Activated CD8-positive, alpha-beta T cell treated with anti-CD3 and anti-CD28 coated beads for 36 hours (primary cell): ENCODE measurements at regions not wholly inside any gene's neighbourhood (a gene's known extent, or its start where the extent isn't known, plus 50 kb on each side); places are given as distances from the start of the nearest gene placed in this dataset.

Experiments used
- ATAC-seq: fragments of 200-7000 bp; cut with Tn5 transposase; one replicate; pipeline ENCODE4 v1.10.0; 2021; ENCODE audit warnings: mild to moderate bottlenecking, moderate library complexity
- CTCF ChIA-PET: fragments of 350-600 bp; sonication (Branson Sonifier 250); formaldehyde crosslinking; loops from one replicate; lab custom pipeline; 2021; ENCODE audit warnings: antibody characterized with exemption; lab: Charles Lee
- POLR2A ChIA-PET: fragments of 350-600 bp; sonication (Branson Sonifier 250); formaldehyde crosslinking; loops from one replicate; lab custom pipeline; 2021; ENCODE audit warnings: antibody characterized with exemption; lab: Charles Lee
- DNase-seq: peaks from one replicate; pipeline ENCODE4 v3.0.0-alpha.2; 2020
- H3K27ac Mint-ChIP-seq: one replicate; pipeline ENCODE4 v1.8.0; 2021; ENCODE audit warnings: mild to moderate bottlenecking, mixed read lengths
- H3K27me3 Mint-ChIP-seq: one replicate; pipeline ENCODE4 v1.8.0; 2021; ENCODE audit warnings: mixed read lengths
- H3K36me3 Mint-ChIP-seq: one replicate; pipeline ENCODE4 v1.8.0; 2021; ENCODE audit warnings: low read depth, mixed read lengths
- H3K4me1 Mint-ChIP-seq: one replicate; pipeline ENCODE4 v1.8.0; 2021; ENCODE audit warnings: low read depth, mixed read lengths
- H3K4me3 Mint-ChIP-seq: one replicate; pipeline ENCODE4 v1.8.0; 2021; ENCODE audit warnings: mild to moderate bottlenecking, moderate library complexity, mixed read lengths
- H3K9me3 Mint-ChIP-seq: one replicate; pipeline ENCODE4 v1.8.0; 2021; ENCODE audit warnings: mixed read lengths
- CTCF ChIP-seq: fragments of 200-600 bp; IDR thresholded peaks from one replicate; pipeline ENCODE4 v1.8.0; 2022; ENCODE audit warnings: antibody characterized with exemption, mild to moderate bottlenecking
- intact Hi-C: fragments of 100-400 bp; cut with micrococcal nuclease; formaldehyde crosslinking; loops from one replicate; pipeline ENCODE4 v1.10.0; 2022

- no peak overlapping the region for H3K4me3 Mint-ChIP-seq
- H3K4me1 Mint-ChIP-seq: peaks cover 5% of the 10 kb centered on the region
- peaks cover 2% of the 10 kb centered on the region for H3K27me3 Mint-ChIP-seq
- no peaks in the 10 kb centered on the region for H3K36me3 Mint-ChIP-seq
- DNase-seq: no peak
- no peak for ATAC-seq
- H3K9me3 Mint-ChIP-seq: peaks cover 1% of the 10 kb centered on the region
- H3K27ac Mint-ChIP-seq: no peak overlapping the region
- intact Hi-C loops: no loop called here
- POLR2A ChIA-PET: no interaction called here
- no peak for TF ChIP-seq CTCF
- CTCF ChIA-PET: interaction anchor here (1.2 kb wide), 1 partner anchor 191 kb away, joined by 3 read pairs; no protein-coding TSS in a partner anchor
Observed at GRCh38 chr4:13844740-13845139, 217.2 kb upstream of the BOD1L1 start.

- ChIA-PET POLR2A (no interaction called here), CTCF (no interaction called here)
- no peak for TF ChIP-seq CTCF
- Mint-ChIP-seq H3K36me3 (no peaks in the 10 kb centered on the region), H3K9me3 (peaks cover 1% of the 10 kb centered on the region), H3K4me1 (peaks cover 5% of the 10 kb centered on the region), H3K4me3 (no peak overlapping the region), H3K27ac (no peak overlapping the region), H3K27me3 (no peaks in the 10 kb centered on the region)
- DNase-seq: no peak
- no peak for ATAC-seq
- intact Hi-C loops: no loop called here
Observed at GRCh38 chr4:13849778-13850177, 222.3 kb upstream of the BOD1L1 start.

- no peak for ATAC-seq
Observed at GRCh38 chr4:13851085-13851940, 223.8 kb upstream of the BOD1L1 start.

GRCh38 chr4:13852411-13852810 is 224.9 kb upstream of the BOD1L1 start:
- Mint-ChIP-seq H3K4me1 (peaks cover 5% of the 10 kb centered on the region), H3K36me3 (no peaks in the 10 kb centered on the region), H3K27me3 (no peaks in the 10 kb centered on the region), H3K27ac (no peak overlapping the region), H3K9me3 (peaks cover 1% of the 10 kb centered on the region), H3K4me3 (no peak overlapping the region)
- POLR2A ChIA-PET: no interaction called here
- CTCF ChIA-PET: no interaction called here
- DNase-seq: no peak
- no peak for ATAC-seq
- no peak for TF ChIP-seq CTCF
- intact Hi-C loops: no loop called here

More at GRCh38 chr4:13851085-13851940, 223.8 kb upstream of the BOD1L1 start:
- peaks cover 5% of the 10 kb centered on the region for H3K4me1 Mint-ChIP-seq
- H3K4me3 Mint-ChIP-seq: no peak overlapping the region
- CTCF ChIA-PET: no interaction called here
- peaks cover 1% of the 10 kb centered on the region for H3K9me3 Mint-ChIP-seq
- H3K27ac Mint-ChIP-seq: no peak overlapping the region
- TF ChIP-seq CTCF: no peak
- POLR2A ChIA-PET: no interaction called here
- no peak for DNase-seq
- no peaks in the 10 kb centered on the region for H3K36me3 Mint-ChIP-seq
- intact Hi-C loops: no loop called here
- no peaks in the 10 kb centered on the region for H3K27me3 Mint-ChIP-seq

- ATAC-seq (no peak), DNase-seq (no peak)
- Mint-ChIP-seq H3K27ac (no peak overlapping the region), H3K4me3 (no peak overlapping the region), H3K27me3 (no peaks in the 10 kb centered on the region), H3K9me3 (no peaks in the 10 kb centered on the region), H3K4me1 (no peaks in the 10 kb centered on the region), H3K36me3 (no peaks in the 10 kb centered on the region)
- ChIA-PET POLR2A (no interaction called here), CTCF (no interaction called here)
- no peak for TF ChIP-seq CTCF
- intact Hi-C loops: no loop called here
Observed at GRCh38 chr4:13856387-13856786, 228.9 kb upstream of the BOD1L1 start.
